A673 (cell line): ENCODE measurements at regions not wholly inside any gene's neighbourhood (a gene's known extent, or its start where the extent isn't known, plus 50 kb on each side); places are given as distances from the start of the nearest gene placed in this dataset.

Experiments used
- EZH2 ChIP-seq: fragments of 200-600 bp; sonication (generic); IDR thresholded peaks from 2 replicates; pipeline ENCODE4 v1.6.1; 2017; ENCODE audit warnings: borderline replicate concordance, low read depth, mild to moderate bottlenecking, mixed read lengths, antibody characterized with exemption, low read length; ENCODE audit not compliant: poor library complexity, severe bottlenecking
- TF ChIP-seq, protein P1 (sequence below): fragments of 300-800, 200-600 bp; sonication (generic); conservative IDR thresholded peaks from 2 replicates; pipeline ENCODE4 v1.5.1; 2017; ENCODE audit warnings: low read depth, mild to moderate bottlenecking, antibody characterized with exemption, low read length, moderate library complexity, mixed read lengths

DNA sequence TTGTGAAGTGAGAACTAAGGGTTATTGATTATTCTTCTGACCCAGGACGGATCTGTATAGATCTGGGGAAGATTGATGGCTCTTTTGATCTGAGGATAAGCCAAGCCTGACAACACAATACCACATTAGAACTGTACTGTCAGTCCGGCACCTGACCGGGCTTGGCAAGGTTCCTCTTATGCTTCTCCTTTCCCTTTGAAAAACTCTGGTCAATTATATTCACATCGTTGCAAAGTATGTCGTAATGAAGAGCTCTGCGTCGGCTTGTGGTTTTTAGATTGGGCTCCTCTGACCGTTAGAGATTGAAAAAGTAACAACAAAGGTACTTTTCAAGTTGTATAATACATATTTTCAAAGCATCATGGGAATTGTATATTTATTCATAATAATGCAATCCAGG lies 389.8 kb downstream of the NR2F2 start:
- TF ChIP-seq EZH2, result no peak
- TF ChIP-seq, protein P1, sequence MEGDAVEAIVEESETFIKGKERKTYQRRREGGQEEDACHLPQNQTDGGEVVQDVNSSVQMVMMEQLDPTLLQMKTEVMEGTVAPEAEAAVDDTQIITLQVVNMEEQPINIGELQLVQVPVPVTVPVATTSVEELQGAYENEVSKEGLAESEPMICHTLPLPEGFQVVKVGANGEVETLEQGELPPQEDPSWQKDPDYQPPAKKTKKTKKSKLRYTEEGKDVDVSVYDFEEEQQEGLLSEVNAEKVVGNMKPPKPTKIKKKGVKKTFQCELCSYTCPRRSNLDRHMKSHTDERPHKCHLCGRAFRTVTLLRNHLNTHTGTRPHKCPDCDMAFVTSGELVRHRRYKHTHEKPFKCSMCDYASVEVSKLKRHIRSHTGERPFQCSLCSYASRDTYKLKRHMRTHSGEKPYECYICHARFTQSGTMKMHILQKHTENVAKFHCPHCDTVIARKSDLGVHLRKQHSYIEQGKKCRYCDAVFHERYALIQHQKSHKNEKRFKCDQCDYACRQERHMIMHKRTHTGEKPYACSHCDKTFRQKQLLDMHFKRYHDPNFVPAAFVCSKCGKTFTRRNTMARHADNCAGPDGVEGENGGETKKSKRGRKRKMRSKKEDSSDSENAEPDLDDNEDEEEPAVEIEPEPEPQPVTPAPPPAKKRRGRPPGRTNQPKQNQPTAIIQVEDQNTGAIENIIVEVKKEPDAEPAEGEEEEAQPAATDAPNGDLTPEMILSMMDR, result no peak
